C4-2B (cell line): ENCODE measurements at regions not wholly inside any gene's neighbourhood (a gene's known extent, or its start where the extent isn't known, plus 50 kb on each side); places are given as distances from the start of the nearest gene placed in this dataset.

Experiments
- ZFX ChIP-seq: fragments of 450-650 bp; IDR thresholded peaks from 2 replicates; pipeline ENCODE4 v1.6.1; 2017
- TF ChIP-seq, protein P1 (sequence below): fragments of 450-650 bp; conservative IDR thresholded peaks from 2 replicates; pipeline ENCODE4 v1.5.1; 2017; ENCODE audit warnings: mild to moderate bottlenecking

DNA sequence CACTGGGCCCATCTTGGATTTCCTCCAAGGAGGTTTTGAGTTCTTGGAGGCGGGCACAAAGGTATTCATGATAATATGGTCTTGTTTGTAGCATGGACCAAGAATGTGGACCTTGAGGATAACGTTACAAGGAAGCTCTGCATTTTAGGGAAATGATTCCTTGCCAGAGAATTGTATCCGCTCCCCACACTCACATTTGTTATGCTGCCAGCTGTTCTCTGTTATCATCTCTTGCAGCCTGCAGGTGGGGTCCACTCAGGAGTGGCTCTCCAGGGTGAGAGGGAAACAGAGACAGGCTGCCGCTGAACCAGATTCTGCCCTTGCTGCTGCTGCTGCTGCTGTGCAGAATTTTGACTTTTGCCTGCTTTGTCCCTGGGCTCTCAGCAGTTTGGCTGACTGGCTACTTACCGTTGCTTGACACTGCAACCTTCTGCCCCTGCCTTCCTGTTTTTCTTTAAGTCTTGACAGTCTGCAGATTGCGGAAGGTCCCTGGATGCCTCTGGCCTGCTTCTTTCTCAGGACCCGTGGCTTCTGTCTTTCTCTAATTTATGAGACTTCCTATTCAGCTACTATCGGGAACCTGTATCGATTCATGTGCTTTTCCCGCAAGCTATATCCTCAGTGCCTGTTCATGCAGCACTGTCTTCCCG is 122.3 kb upstream of the DOCK10 start:
- TF ChIP-seq, protein P1, sequence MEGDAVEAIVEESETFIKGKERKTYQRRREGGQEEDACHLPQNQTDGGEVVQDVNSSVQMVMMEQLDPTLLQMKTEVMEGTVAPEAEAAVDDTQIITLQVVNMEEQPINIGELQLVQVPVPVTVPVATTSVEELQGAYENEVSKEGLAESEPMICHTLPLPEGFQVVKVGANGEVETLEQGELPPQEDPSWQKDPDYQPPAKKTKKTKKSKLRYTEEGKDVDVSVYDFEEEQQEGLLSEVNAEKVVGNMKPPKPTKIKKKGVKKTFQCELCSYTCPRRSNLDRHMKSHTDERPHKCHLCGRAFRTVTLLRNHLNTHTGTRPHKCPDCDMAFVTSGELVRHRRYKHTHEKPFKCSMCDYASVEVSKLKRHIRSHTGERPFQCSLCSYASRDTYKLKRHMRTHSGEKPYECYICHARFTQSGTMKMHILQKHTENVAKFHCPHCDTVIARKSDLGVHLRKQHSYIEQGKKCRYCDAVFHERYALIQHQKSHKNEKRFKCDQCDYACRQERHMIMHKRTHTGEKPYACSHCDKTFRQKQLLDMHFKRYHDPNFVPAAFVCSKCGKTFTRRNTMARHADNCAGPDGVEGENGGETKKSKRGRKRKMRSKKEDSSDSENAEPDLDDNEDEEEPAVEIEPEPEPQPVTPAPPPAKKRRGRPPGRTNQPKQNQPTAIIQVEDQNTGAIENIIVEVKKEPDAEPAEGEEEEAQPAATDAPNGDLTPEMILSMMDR = no peak
- TF ChIP-seq ZFX = no peak
